ENCODE measurements at regions not wholly inside any gene's neighbourhood (a gene's known extent, or its start where the extent isn't known, plus 50 kb on each side); places are given as distances from the start of the nearest gene placed in this dataset.

- Histone ChIP-seq H3K4me1 (ENCODE audit: insufficient read depth) (no peaks in the 10 kb centered on the region), H3K4me2 (no peak overlapping the region), H3K9me3 (ENCODE audit: low read depth) (peaks cover 3% of the 10 kb centered on the region), H2AFZ (no peak overlapping the region), H3K79me2 (no peaks in the 10 kb centered on the region), H3K27me3 (no peaks in the 10 kb centered on the region), H3K27ac (no peak overlapping the region), H3K36me3 (replicated peaks; ENCODE audit: insufficient read depth, low read depth) (no peaks in the 10 kb centered on the region), H4K20me1 (ENCODE audit: insufficient read depth, poor library complexity, severe bottlenecking) (no peaks in the 10 kb centered on the region), H3K9me2 (replicated peaks; ENCODE audit: insufficient read depth) (no peaks in the 10 kb centered on the region), H3K4me3 (no peak overlapping the region)
- WGBS (ENCODE audit: low lambda C conversion rate, missing lambda C conversion rate) = 90% methylated on average over 5 of the region's 5 CpGs
- TF ChIP-seq EZH2phosphoT487 (IDR thresholded peaks at IDR 0.05; ENCODE audit: low read depth, severe bottlenecking, unreplicated experiment) (no peak), CTCF (IDR thresholded peaks at IDR 0.05; ENCODE audit: poor library complexity) (no peak)
- no peak for DNase-seq (ENCODE audit: low spot score)
Measured at GRCh38 chr18:29596959-29597358, 1420.0 kb upstream of the CDH2 start.

- Histone ChIP-seq H3K4me3 (no peak overlapping the region), H3K36me3 (replicated peaks; ENCODE audit: insufficient read depth, low read depth) (no peaks in the 10 kb centered on the region), H4K20me1 (ENCODE audit: insufficient read depth, poor library complexity, severe bottlenecking) (no peaks in the 10 kb centered on the region), H3K4me2 (no peak overlapping the region), H2AFZ (no peak overlapping the region), H3K9me2 (replicated peaks; ENCODE audit: insufficient read depth) (no peaks in the 10 kb centered on the region), H3K9me3 (ENCODE audit: low read depth) (no peaks in the 10 kb centered on the region), H3K4me1 (ENCODE audit: insufficient read depth) (no peaks in the 10 kb centered on the region), H3K27ac (no peak overlapping the region), H3K79me2 (no peaks in the 10 kb centered on the region), H3K27me3 (no peaks in the 10 kb centered on the region)
- TF ChIP-seq CTCF (IDR thresholded peaks at IDR 0.05; ENCODE audit: poor library complexity) (no peak), EZH2 (IDR thresholded peaks at IDR 0.05; ENCODE audit: borderline replicate concordance) (no peak), EZH2phosphoT487 (IDR thresholded peaks at IDR 0.05; ENCODE audit: low read depth, severe bottlenecking, unreplicated experiment) (no peak)
- no peak for DNase-seq (ENCODE audit: low spot score)
- WGBS (ENCODE audit: low lambda C conversion rate, missing lambda C conversion rate) = 98% methylated on average over 2 of the region's 2 CpGs
Measured at GRCh38 chr18:29594493-29594892, 1417.6 kb upstream of the CDH2 start.

GRCh38 chr18:29588446-29589100, 1411.6 kb upstream of the CDH2 start:
- Histone ChIP-seq H2AFZ (no peak overlapping the region), H3K79me2 (no peaks in the 10 kb centered on the region), H3K4me3 (no peak overlapping the region), H3K9me2 (replicated peaks; ENCODE audit: insufficient read depth) (no peaks in the 10 kb centered on the region), H3K27ac (no peak overlapping the region), H3K9me3 (ENCODE audit: low read depth) (no peaks in the 10 kb centered on the region), H3K36me3 (replicated peaks; ENCODE audit: insufficient read depth, low read depth) (no peaks in the 10 kb centered on the region), H3K4me1 (ENCODE audit: insufficient read depth) (no peaks in the 10 kb centered on the region), H4K20me1 (ENCODE audit: insufficient read depth, poor library complexity, severe bottlenecking) (no peaks in the 10 kb centered on the region), H3K27me3 (no peaks in the 10 kb centered on the region), H3K4me2 (no peak overlapping the region)
- no peak for DNase-seq (ENCODE audit: low spot score)
- WGBS (ENCODE audit: low lambda C conversion rate, missing lambda C conversion rate) = 88% methylated on average over 17 of the region's 17 CpGs
- TF ChIP-seq EZH2 (IDR thresholded peaks at IDR 0.05; ENCODE audit: borderline replicate concordance) (no peak), EZH2phosphoT487 (IDR thresholded peaks at IDR 0.05; ENCODE audit: low read depth, severe bottlenecking, unreplicated experiment) (no peak), CTCF (IDR thresholded peaks at IDR 0.05; ENCODE audit: poor library complexity) (no peak)

Measured in hepatocyte (in vitro differentiated cells).